GM10266 (cell line): ENCODE measurements at regions not wholly inside any gene's neighbourhood (a gene's known extent, or its start where the extent isn't known, plus 50 kb on each side); places are given as distances from the start of the nearest gene placed in this dataset.

Experiments
- DNase-seq: peaks from one replicate; pipeline ENCODE4 v3.0.0; 2012; ENCODE audit errors: extremely low spot score
- TF ChIP-seq, protein P1 (sequence below): IDR thresholded peaks from 2 replicates; pipeline ENCODE4 v1.5.1; 2012; ENCODE audit warnings: mild to moderate bottlenecking, low read depth; ENCODE audit not compliant: control insufficient read depth, insufficient read depth; ENCODE audit errors: missing control alignments

GRCh38 chr4:36757580-36758311 is 476.3 kb downstream of the DTHD1 start:
- TF ChIP-seq, protein P1, sequence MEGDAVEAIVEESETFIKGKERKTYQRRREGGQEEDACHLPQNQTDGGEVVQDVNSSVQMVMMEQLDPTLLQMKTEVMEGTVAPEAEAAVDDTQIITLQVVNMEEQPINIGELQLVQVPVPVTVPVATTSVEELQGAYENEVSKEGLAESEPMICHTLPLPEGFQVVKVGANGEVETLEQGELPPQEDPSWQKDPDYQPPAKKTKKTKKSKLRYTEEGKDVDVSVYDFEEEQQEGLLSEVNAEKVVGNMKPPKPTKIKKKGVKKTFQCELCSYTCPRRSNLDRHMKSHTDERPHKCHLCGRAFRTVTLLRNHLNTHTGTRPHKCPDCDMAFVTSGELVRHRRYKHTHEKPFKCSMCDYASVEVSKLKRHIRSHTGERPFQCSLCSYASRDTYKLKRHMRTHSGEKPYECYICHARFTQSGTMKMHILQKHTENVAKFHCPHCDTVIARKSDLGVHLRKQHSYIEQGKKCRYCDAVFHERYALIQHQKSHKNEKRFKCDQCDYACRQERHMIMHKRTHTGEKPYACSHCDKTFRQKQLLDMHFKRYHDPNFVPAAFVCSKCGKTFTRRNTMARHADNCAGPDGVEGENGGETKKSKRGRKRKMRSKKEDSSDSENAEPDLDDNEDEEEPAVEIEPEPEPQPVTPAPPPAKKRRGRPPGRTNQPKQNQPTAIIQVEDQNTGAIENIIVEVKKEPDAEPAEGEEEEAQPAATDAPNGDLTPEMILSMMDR = no peak
- DNase-seq = no peak

DNA sequence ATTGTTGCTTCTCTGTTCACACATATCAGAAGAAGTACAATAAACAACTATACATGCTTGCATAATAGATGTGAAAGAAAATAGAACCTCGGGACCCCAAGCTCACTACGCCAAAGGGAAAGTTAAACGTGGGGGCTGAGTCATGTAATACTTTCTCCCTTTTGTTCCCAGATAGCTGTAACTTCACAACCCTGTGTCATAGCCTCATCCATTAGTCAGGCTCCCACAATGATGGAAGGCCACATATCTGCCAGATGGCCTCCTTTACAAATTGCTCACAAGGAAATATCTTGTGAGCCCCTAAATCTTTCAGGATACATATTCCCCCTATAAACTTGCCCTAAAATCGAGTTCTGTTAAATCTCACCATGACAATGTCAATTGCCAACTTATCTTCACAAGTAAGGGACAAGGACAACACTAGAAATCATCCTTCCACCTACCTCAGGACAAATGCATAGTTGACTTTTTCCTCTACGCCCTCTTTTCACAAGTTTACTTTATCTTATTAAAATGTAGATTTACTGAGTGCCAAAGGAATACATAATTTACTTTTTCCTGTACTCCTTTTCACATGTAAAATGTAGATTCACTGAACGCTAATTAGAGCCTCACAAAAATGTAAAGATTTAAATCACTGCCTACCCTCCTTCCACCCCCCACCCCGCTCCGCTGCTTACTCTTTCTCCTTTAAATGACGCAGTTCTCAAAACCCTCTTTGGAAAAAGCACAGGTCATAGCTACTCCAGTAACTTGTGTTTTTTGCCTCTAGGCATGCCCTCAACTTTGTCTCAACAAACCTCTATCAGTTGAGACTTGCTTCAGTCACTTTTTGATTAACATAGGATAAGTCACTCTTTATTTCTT is 477.1 kb downstream of the DTHD1 start:
- TF ChIP-seq, protein P1 = no peak
- no peak for DNase-seq

GRCh38 chr4:36761607-36762006 is 480.2 kb downstream of the DTHD1 start:
- TF ChIP-seq, protein P1 = no peak
- no peak for DNase-seq

- DNase-seq = no peak
- TF ChIP-seq, protein P1 = no peak
Measured at GRCh38 chr4:36763814-36764213, 480.7 kb upstream of the NWD2 start.

DNA sequence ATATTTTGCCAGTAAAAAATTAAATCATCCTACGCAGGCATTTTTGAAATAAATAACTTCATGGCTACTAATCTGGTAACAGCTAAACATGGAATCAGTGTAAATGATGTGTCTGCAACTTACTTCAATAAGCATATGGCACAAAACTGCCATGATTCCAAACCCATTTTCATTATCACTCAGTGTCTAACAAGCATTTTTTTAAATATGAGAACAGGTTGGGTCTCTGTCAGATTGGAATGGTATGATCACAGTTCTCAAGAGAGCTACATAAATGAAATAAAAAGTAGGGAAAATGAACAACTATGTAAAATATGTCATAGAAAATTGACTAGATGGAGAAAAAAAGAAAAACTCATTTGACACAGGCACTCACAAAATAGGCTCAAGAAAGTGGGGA is 476.9 kb upstream of the NWD2 start:
- DNase-seq = no peak
- TF ChIP-seq, protein P1 = no peak

- DNase-seq = no peak
- TF ChIP-seq, protein P1 = no peak
Measured at GRCh38 chr4:36771411-36772153, 473.0 kb upstream of the NWD2 start.
